ENCODE measurements at regions not wholly inside any gene's neighbourhood (a gene's known extent, or its start where the extent isn't known, plus 50 kb on each side); places are given as distances from the start of the nearest gene placed in this dataset.

- Histone ChIP-seq H3K36me3 (no peaks in the 10 kb centered on the region), H3K4me1 (no peaks in the 10 kb centered on the region), H3K27ac (no peak overlapping the region), H3K4me3 (no peak overlapping the region), H3K27me3 (replicated peaks in 1 of 7) (no peaks in the 10 kb centered on the region), H3K9me3 (peaks cover 0 to 41% (median 17%) of the 10 kb centered on the region in 8 donors)
- TF ChIP-seq POLR2AphosphoS5 (IDR thresholded peaks at IDR 0.05) (no peak), POLR2A (IDR thresholded peaks at IDR 0.05) (no peak), CTCF (IDR thresholded peaks at IDR 0.05 in 8 of 11, conservative IDR thresholded peaks at IDR 0.05 in 3 of 11) (no peak)
- 87 to 95% (median 91%) methylated on average over 1 of the region's 1 CpG for whole genome bisulfite sequencing, 5 donors
- intact Hi-C loops (cut with DNase I; ENCODE audit: low total_unique reads): no loop called here
- DNase-seq: no peak
Observed at GRCh38 chr4:89545315-89545714, 237.7 kb upstream of the GPRIN3 start.

DNA sequence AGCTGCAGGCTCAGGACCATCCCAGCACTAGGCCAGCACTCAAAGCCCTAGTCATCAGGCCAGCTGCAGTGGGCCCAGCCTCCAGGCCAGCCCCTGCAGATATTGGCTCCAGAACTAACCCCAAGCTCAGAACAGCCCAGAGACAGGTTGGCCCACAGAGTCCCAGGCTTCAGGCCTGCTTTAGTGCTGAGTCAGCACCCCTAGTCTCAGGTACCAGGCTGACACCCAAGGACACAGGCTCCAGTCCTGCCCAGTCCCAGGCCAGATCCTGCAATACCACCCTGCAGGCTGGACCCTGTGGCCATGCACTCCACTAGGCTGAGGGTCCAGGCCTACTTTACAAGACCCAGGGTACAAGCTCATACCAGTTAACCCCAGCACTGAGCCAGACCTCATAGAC lies 234.4 kb upstream of the GPRIN3 start:
- DNase-seq: no peak
- no peak overlapping the region for H3K4me3 ChIP-seq
- no peaks in the 10 kb centered on the region for H3K4me1 ChIP-seq
- H3K27ac ChIP-seq: no peak overlapping the region
- TF ChIP-seq POLR2AphosphoS5 (IDR thresholded peaks at IDR 0.05) (no peak), CTCF (IDR thresholded peaks at IDR 0.05 in 8 of 11, conservative IDR thresholded peaks at IDR 0.05 in 3 of 11) (no peak), POLR2A (IDR thresholded peaks at IDR 0.05) (no peak)
- H3K27me3 ChIP-seq (replicated peaks in 1 of 7): no peaks in the 10 kb centered on the region
- peaks cover 0 to 41% (median 17%) of the 10 kb centered on the region in 8 donors for H3K9me3 ChIP-seq
- intact Hi-C loops (cut with DNase I; ENCODE audit: low total_unique reads): no loop called here
- H3K36me3 ChIP-seq: no peaks in the 10 kb centered on the region

GRCh38 chr4:89539797-89540711 lies 232.5 kb upstream of the GPRIN3 start:
- H3K9me3 ChIP-seq: peaks cover 0 to 27% (median 12%) of the 10 kb centered on the region in 8 donors
- no peaks in the 10 kb centered on the region for H3K4me1 ChIP-seq
- TF ChIP-seq CTCF (IDR thresholded peaks at IDR 0.05 in 8 of 11, conservative IDR thresholded peaks at IDR 0.05 in 3 of 11): no peak
- no peak for TF ChIP-seq POLR2AphosphoS5 (IDR thresholded peaks at IDR 0.05)
- TF ChIP-seq POLR2A (IDR thresholded peaks at IDR 0.05): no peak
- no peak overlapping the region for H3K27ac ChIP-seq
- intact Hi-C loops (cut with DNase I; ENCODE audit: low total_unique reads): no loop called here
- no peak overlapping the region for H3K4me3 ChIP-seq
- H3K27me3 ChIP-seq (replicated peaks in 1 of 7): no peaks in the 10 kb centered on the region
- no peak for DNase-seq
- H3K36me3 ChIP-seq: no peaks in the 10 kb centered on the region
- WGBS, 5 donors: 76 to 90% (median 89%) methylated on average over 2 of the region's 2 CpGs

DNA sequence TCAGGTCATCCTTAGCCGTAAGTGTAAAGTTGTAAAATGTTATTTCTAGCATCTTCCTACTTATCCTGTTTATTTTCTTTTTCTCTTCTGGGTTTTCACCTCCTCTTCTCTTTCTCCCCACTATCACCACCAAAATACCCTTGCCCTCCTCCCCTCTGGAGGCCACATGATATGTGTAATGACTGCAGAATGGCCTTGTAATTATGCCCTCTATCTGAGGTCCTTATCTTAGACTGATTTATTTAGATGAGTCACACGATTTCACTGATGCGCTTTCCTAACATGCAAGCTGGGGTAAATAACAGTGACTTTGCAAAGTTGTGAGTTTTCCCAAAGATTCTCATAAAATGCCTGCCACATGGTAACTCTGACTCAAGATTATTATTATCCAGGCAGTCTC lies 231.8 kb upstream of the GPRIN3 start:
- 75 to 86% (median 80%) methylated on average over 3 of the region's 3 CpGs for WGBS, 5 donors
- TF ChIP-seq CTCF (IDR thresholded peaks at IDR 0.05 in 8 of 11, conservative IDR thresholded peaks at IDR 0.05 in 3 of 11) (no peak), POLR2A (IDR thresholded peaks at IDR 0.05) (no peak), POLR2AphosphoS5 (IDR thresholded peaks at IDR 0.05) (no peak)
- H3K4me3 ChIP-seq: no peak overlapping the region
- peaks cover 0 to 21% (median 5%) of the 10 kb centered on the region in 8 donors for H3K9me3 ChIP-seq
- intact Hi-C loops (cut with DNase I; ENCODE audit: low total_unique reads): no loop called here
- H3K4me1 ChIP-seq: no peaks in the 10 kb centered on the region
- H3K27ac ChIP-seq: no peak overlapping the region
- H3K27me3 ChIP-seq (replicated peaks in 1 of 7): no peaks in the 10 kb centered on the region
- H3K36me3 ChIP-seq: no peaks in the 10 kb centered on the region
- no peak for DNase-seq
